ENCODE measurements at regions not wholly inside any gene's neighbourhood (a gene's known extent, or its start where the extent isn't known, plus 50 kb on each side); places are given as distances from the start of the nearest gene placed in this dataset.

- Histone ChIP-seq H3K4me3 (ENCODE audit: low read depth in 1 of 2, low read length in 1 of 2) (no peak overlapping the region), H3K36me3 (no peaks in the 10 kb centered on the region), H3K27ac (no peak overlapping the region), H3K27me3 (no peaks in the 10 kb centered on the region), H3K9me3 (no peaks in the 10 kb centered on the region), H3K4me1 (ENCODE audit: control insufficient read depth in 1 of 2, insufficient read depth in 1 of 2, low read depth in 1 of 2, low read length in 1 of 2) (peaks cover 4 to 7% of the 10 kb centered on the region in 2 experiments)
- TF ChIP-seq, protein P1, sequence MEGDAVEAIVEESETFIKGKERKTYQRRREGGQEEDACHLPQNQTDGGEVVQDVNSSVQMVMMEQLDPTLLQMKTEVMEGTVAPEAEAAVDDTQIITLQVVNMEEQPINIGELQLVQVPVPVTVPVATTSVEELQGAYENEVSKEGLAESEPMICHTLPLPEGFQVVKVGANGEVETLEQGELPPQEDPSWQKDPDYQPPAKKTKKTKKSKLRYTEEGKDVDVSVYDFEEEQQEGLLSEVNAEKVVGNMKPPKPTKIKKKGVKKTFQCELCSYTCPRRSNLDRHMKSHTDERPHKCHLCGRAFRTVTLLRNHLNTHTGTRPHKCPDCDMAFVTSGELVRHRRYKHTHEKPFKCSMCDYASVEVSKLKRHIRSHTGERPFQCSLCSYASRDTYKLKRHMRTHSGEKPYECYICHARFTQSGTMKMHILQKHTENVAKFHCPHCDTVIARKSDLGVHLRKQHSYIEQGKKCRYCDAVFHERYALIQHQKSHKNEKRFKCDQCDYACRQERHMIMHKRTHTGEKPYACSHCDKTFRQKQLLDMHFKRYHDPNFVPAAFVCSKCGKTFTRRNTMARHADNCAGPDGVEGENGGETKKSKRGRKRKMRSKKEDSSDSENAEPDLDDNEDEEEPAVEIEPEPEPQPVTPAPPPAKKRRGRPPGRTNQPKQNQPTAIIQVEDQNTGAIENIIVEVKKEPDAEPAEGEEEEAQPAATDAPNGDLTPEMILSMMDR (IDR thresholded peaks at IDR 0.05) = no peak
Observed at GRCh38 chr22:22042599-22043295, 60.2 kb upstream of the TOP3B start.

- no peaks in the 10 kb centered on the region for H3K9me3 ChIP-seq
- TF ChIP-seq, protein P1 (IDR thresholded peaks at IDR 0.05) = no peak
- H3K4me3 ChIP-seq (ENCODE audit: low read depth in 1 of 2, low read length in 1 of 2) = no peak overlapping the region
- H3K27me3 ChIP-seq = no peaks in the 10 kb centered on the region
- H3K27ac ChIP-seq = no peak overlapping the region
- H3K4me1 ChIP-seq (ENCODE audit: control insufficient read depth in 1 of 2, insufficient read depth in 1 of 2, low read depth in 1 of 2, low read length in 1 of 2) = no peaks in the 10 kb centered on the region
- H3K36me3 ChIP-seq = no peaks in the 10 kb centered on the region
Observed at GRCh38 chr22:22042009-22042408, 59.4 kb upstream of the TOP3B start.

DNA sequence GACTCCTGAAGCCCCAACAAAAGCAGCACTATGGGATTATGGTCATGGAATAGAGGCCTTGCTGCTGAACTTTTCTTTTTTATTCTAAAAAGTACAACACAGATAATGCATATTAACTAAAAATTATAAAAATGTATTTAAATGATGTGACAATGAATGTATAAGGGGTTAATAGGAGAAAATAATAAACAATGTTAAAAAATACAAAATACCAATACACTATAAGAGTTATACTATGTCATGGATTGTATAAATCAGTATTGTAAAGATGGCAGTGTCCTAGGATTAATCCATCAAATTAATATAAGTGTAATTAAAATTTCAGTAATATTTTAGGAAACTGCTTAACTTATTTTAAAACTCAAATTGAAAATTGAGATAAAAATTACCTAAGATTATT is 58.3 kb upstream of the TOP3B start:
- Histone ChIP-seq H3K4me3 (ENCODE audit: low read depth in 1 of 2, low read length in 1 of 2) (no peak overlapping the region), H3K9me3 (no peaks in the 10 kb centered on the region), H3K27me3 (no peaks in the 10 kb centered on the region), H3K4me1 (ENCODE audit: control insufficient read depth in 1 of 2, insufficient read depth in 1 of 2, low read depth in 1 of 2, low read length in 1 of 2) (no peaks in the 10 kb centered on the region), H3K36me3 (no peaks in the 10 kb centered on the region), H3K27ac (no peak overlapping the region)
- TF ChIP-seq, protein P1 (IDR thresholded peaks at IDR 0.05) = no peak

GRCh38 chr22:22040472-22040871 is 57.9 kb upstream of the TOP3B start:
- H3K4me1 ChIP-seq (ENCODE audit: control insufficient read depth in 1 of 2, insufficient read depth in 1 of 2, low read depth in 1 of 2, low read length in 1 of 2) = no peaks in the 10 kb centered on the region
- H3K4me3 ChIP-seq (ENCODE audit: low read depth in 1 of 2, low read length in 1 of 2) = no peak overlapping the region
- H3K27ac ChIP-seq = no peak overlapping the region
- TF ChIP-seq, protein P1 (IDR thresholded peaks at IDR 0.05) = no peak
- no peaks in the 10 kb centered on the region for H3K9me3 ChIP-seq
- no peaks in the 10 kb centered on the region for H3K27me3 ChIP-seq
- H3K36me3 ChIP-seq = no peaks in the 10 kb centered on the region

DNA sequence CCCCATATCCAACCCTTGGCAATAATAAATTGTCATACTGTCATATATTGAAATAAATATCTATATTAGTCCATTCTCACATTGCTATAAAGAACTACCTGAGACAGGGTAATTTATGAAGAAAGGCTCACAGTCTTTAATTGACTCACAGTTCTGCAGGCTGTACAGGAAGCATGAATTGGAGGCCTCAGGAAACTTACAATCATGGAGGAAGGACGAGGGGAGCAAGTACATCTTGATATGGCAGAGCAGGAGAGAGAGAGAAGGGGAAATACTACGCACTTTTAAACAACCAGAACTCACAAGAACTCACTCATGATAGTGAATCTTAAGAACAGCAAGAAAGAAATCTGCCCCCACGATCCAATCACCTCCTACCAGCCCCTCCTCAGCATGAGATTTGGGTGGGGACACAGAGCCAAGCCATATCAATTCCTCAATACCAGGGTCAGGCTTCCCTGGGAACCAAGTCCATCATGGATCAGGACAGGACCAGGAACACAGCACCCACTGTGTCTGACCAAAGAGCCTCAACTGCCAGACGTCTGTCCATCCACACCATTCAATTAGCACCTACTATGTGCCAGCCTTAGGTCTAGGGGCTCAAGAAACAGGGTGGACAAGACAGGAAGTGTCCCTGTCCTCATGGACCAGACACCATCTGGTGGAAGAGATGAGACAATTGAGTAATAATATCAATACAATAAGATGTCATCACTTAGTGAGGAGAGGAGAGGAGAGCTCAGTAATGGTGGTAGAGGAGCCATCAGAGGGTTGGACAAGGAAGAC is 56.9 kb upstream of the TOP3B start:
- no peaks in the 10 kb centered on the region for H3K4me1 ChIP-seq (ENCODE audit: control insufficient read depth in 1 of 2, insufficient read depth in 1 of 2, low read depth in 1 of 2, low read length in 1 of 2)
- no peak overlapping the region for H3K27ac ChIP-seq

More for the DNA sequence above, 56.9 kb upstream of the TOP3B start:
- H3K27me3 ChIP-seq = no peaks in the 10 kb centered on the region
- H3K9me3 ChIP-seq = no peaks in the 10 kb centered on the region
- TF ChIP-seq, protein P1 (IDR thresholded peaks at IDR 0.05) = no peak
- no peak overlapping the region for H3K4me3 ChIP-seq (ENCODE audit: low read depth in 1 of 2, low read length in 1 of 2)
- H3K36me3 ChIP-seq = no peaks in the 10 kb centered on the region

Measured in neutrophil (primary cell).